Smooth muscle cell (in vitro differentiated cells): ENCODE measurements at regions not wholly inside any gene's neighbourhood (a gene's known extent, or its start where the extent isn't known, plus 50 kb on each side); places are given as distances from the start of the nearest gene placed in this dataset.

ENCODE experiments used
- DNase-seq: peaks from one replicate; lab custom pipeline; 2025; ENCODE audit not compliant: unreplicated experiment; lab: John Stamatoyannopoulos, UW
- H2AFZ ChIP-seq: fragments of 200-600 bp; sonication (generic); 2 replicates; pipeline ENCODE4 v1.6.0; 2016; ENCODE audit warnings: antibody characterized with exemption, low read depth, mild to moderate bottlenecking
- H3F3A ChIP-seq: fragments of 200-600 bp; sonication (generic); 2 replicates; pipeline ENCODE4 v1.6.0; 2017; ENCODE audit warnings: antibody characterized with exemption, low read depth
- H3K27ac ChIP-seq: fragments of 200-600 bp; sonication (generic); 2 replicates; pipeline ENCODE4 v1.5.1; 2016; ENCODE audit warnings: low read depth, mild to moderate bottlenecking
- H3K27me3 ChIP-seq: fragments of 200-600 bp; sonication (generic); 2 replicates; pipeline ENCODE4 v1.6.1; 2016; ENCODE audit warnings: low read depth, mild to moderate bottlenecking
- H3K36me3 ChIP-seq: fragments of 200-600 bp; sonication (generic); 2 replicates; pipeline ENCODE4 v1.5.1; 2016; ENCODE audit warnings: low read depth
- H3K4me1 ChIP-seq: fragments of 200-600 bp; sonication (generic); 2 replicates; pipeline ENCODE4 v1.5.1; 2016; ENCODE audit warnings: low read depth
- H3K4me2 ChIP-seq: fragments of 200-600 bp; sonication (generic); 2 replicates; pipeline ENCODE4 v1.6.0; 2016; ENCODE audit warnings: mild to moderate bottlenecking
- H3K4me3 ChIP-seq: fragments of 200-600 bp; sonication (generic); 2 replicates; pipeline ENCODE4 v1.5.1; 2016; ENCODE audit warnings: mild to moderate bottlenecking
- H3K79me2 ChIP-seq: fragments of 200-600 bp; sonication (generic); 2 replicates; pipeline ENCODE4 v1.6.0; 2016; ENCODE audit warnings: low read depth, mild to moderate bottlenecking
- H3K9ac ChIP-seq: fragments of 200-600 bp; sonication (generic); 2 replicates; pipeline ENCODE4 v1.6.0; 2016; ENCODE audit warnings: low read depth
- H3K9me3 ChIP-seq: fragments of 200-600 bp; sonication (generic); replicated peaks from 2 replicates; pipeline ENCODE4 v1.5.1; 2016; ENCODE audit warnings: low read depth
- H4K20me1 ChIP-seq: fragments of 200-600 bp; sonication (generic); 2 replicates; pipeline ENCODE4 v1.6.0; 2016; ENCODE audit warnings: low read depth
- WGBS: methylation state at CpG from one replicate; pipeline ENCODE4 v1.1.7; 2016; ENCODE audit warnings: low lambda C conversion rate; 5-methylcytosine and 5-hydroxymethylcytosine counted together
- TF ChIP-seq, protein P1 (sequence below): fragments of 200-600 bp; sonication (generic); IDR thresholded peaks from 2 replicates; pipeline ENCODE4 v1.5.1; 2017; ENCODE audit warnings: borderline replicate concordance, mild to moderate bottlenecking, antibody characterized with exemption; ENCODE audit not compliant: insufficient read depth, poor library complexity, severe bottlenecking

DNA sequence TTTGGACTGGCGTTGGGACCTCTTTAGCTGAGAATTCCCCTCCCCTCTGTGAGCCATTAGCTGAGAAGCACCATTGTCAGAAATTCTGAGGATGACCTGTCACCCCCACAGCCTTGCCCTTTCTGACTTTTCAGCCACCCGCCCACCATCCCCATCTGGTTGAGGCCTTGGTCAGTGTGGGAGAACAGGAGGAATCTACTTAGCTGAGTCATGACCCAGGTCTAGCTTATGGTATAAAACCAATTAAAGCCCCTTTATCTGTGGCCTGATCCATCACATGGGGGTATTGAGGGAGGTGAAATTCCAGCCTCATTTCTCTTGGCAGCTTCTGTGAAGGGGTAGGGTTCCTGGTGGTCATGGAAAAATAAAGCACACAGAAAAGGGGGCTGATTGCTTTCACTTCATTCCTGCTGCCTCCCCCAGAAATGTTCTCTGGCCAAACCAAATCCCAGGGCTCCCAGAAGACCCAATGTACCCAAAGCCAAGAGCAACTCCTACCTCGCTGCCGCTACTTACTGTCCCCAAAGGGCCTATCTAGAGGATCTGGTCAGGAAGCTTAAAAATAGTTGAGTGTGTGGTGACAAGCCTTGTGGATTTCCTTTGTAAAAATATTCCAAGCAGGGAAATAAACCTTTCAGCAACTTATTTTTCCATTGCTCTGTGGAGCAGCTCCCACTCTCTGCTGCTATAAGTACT is 174.8 kb upstream of the TNC start:
- Histone ChIP-seq H3K4me2 (peak overlapping the region; percentile 16), H3K27ac (peak overlapping the region; percentile 72)
- 31% methylated on average over 4 of the region's 4 CpGs for WGBS

DNA sequence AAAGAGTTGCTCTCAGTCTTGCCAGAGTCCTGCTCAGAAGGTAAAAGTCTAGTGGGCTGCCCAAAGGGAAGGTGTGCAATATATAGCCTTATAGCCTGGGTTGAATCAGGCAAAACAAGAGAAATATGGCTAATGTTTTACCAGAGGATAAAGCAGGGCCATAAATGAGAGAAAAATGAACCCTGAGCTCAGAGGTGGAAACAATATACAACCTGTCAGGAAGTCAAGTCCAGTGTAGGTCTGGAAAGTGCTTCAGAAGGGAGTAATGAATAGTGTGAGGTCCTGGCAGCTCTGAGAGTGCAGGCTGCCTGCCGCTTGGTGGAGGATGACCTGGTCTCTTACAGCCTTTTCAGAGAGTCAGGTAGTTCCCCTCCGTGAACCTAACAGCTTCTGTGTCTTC is 177.8 kb upstream of the TNC start:
- Histone ChIP-seq H4K20me1 (no peaks in the 10 kb centered on the region), H2AFZ (no peak overlapping the region), H3K79me2 (no peaks in the 10 kb centered on the region), H3K4me3 (no peak overlapping the region), H3K9ac (no peak overlapping the region), H3K4me2 (no peak overlapping the region), H3K27me3 (no peaks in the 10 kb centered on the region), H3K36me3 (no peaks in the 10 kb centered on the region), H3F3A (peaks cover 12% of the 10 kb centered on the region), H3K9me3 (no peaks in the 10 kb centered on the region), H3K4me1 (peaks cover 17% of the 10 kb centered on the region), H3K27ac (no peak overlapping the region)
- DNase-seq: no peak
- 91% methylated on average over 2 of the region's 2 CpGs for WGBS
- TF ChIP-seq, protein P1, sequence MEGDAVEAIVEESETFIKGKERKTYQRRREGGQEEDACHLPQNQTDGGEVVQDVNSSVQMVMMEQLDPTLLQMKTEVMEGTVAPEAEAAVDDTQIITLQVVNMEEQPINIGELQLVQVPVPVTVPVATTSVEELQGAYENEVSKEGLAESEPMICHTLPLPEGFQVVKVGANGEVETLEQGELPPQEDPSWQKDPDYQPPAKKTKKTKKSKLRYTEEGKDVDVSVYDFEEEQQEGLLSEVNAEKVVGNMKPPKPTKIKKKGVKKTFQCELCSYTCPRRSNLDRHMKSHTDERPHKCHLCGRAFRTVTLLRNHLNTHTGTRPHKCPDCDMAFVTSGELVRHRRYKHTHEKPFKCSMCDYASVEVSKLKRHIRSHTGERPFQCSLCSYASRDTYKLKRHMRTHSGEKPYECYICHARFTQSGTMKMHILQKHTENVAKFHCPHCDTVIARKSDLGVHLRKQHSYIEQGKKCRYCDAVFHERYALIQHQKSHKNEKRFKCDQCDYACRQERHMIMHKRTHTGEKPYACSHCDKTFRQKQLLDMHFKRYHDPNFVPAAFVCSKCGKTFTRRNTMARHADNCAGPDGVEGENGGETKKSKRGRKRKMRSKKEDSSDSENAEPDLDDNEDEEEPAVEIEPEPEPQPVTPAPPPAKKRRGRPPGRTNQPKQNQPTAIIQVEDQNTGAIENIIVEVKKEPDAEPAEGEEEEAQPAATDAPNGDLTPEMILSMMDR: no peak

More for the DNA sequence above, 174.8 kb upstream of the TNC start:
- Histone ChIP-seq H3K4me3 (no peak overlapping the region), H3K27me3 (no peaks in the 10 kb centered on the region), H3K36me3 (no peaks in the 10 kb centered on the region), H3K4me1 (peaks cover 17% of the 10 kb centered on the region), H3K9ac (no peak overlapping the region), H3F3A (peaks cover 8% of the 10 kb centered on the region), H3K9me3 (no peaks in the 10 kb centered on the region), H2AFZ (no peak overlapping the region), H3K79me2 (no peaks in the 10 kb centered on the region), H4K20me1 (no peaks in the 10 kb centered on the region)
- TF ChIP-seq, protein P1: no peak
- DNase-seq: no peak

DNA sequence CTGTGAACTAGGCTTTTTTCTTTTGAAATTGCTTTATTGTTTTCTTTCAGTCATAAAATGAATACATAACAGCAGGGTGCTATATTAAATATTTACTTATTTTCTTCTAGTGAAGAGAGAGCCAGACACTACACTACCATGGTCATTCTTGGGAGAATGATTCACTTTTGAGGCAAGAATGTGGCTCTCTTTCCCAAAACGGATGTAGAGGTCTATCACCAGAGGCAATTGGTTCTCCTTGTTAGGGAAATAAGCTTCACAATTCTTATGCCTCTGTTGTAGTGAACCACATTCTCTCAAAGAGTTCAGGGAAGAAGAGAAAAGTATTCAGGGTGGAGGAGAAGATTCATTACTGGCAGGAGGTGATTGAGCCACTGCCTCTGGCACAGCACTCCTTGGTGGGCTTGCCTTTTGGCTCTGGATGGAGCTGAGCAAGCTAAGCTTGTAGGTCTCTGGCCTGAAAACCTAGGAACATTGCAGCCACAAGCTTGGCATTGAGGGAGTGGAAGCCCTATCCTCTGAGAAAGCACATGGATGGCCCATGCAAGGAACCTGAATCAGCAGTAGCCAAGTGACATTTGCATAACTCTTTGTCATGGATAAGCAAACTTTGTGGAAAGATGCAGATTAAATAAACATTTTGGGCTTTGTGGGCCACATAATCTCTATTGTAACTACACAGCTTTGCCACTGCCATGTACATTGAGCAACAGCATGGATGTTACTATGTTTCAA is 179.0 kb upstream of the TNC start:
- TF ChIP-seq, protein P1: no peak
- Histone ChIP-seq H2AFZ (no peak overlapping the region), H3K27me3 (no peaks in the 10 kb centered on the region), H3K9ac (no peak overlapping the region), H3K36me3 (no peaks in the 10 kb centered on the region), H3K4me2 (no peak overlapping the region), H3F3A (peaks cover 15% of the 10 kb centered on the region), H3K4me1 (peaks cover 11% of the 10 kb centered on the region), H3K27ac (no peak overlapping the region), H3K9me3 (no peaks in the 10 kb centered on the region), H3K79me2 (no peaks in the 10 kb centered on the region), H4K20me1 (no peaks in the 10 kb centered on the region), H3K4me3 (no peak overlapping the region)
- no peak for DNase-seq
- 64% methylated on average over 1 of the region's 1 CpG for WGBS
